ENCODE measurements at regions not wholly inside any gene's neighbourhood (a gene's known extent, or its start where the extent isn't known, plus 50 kb on each side); places are given as distances from the start of the nearest gene placed in this dataset.

DNA sequence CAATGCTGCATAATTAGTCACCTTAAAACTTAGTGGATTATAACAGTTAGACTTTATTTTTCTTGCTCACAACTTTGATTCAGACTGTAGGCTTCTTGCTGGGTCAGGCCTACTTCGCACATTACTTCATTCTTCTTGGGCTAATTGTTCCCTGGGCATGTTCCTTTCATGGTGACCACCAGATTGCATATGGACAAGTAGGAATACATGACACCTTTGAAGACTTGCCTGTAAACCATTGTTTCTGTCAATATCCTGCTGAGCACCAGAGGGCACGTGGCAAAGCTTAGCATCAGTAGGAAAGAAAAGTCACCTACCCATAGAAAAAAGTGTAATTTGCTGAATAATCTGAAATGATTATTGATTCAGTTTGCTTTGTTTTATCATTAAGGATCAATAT is 54.3 kb upstream of the ROBO1 start:
- H3K36me3 ChIP-seq: no peaks in the 10 kb centered on the region
- no peaks in the 10 kb centered on the region for H3K27me3 ChIP-seq
- peaks cover 0 to under 1% (median 0%) of the 10 kb centered on the region in 12 donors for H3K9me3 ChIP-seq
- intact Hi-C loops (cut with DNase I): no loop called here
- no peak overlapping the region for H3K4me3 ChIP-seq
- 61 to 69% (median 65%) methylated on average over 2 of the region's 2 CpGs for WGBS, 4 donors
- H3K27ac ChIP-seq: no peak overlapping the region
- H3K4me1 ChIP-seq: no peaks in the 10 kb centered on the region
- DNase-seq: no peak
- no peak for ATAC-seq
- no peak for TF ChIP-seq POLR2A (IDR thresholded peaks at IDR 0.05)
- TF ChIP-seq CTCF (IDR thresholded peaks at IDR 0.05): no peak

DNA sequence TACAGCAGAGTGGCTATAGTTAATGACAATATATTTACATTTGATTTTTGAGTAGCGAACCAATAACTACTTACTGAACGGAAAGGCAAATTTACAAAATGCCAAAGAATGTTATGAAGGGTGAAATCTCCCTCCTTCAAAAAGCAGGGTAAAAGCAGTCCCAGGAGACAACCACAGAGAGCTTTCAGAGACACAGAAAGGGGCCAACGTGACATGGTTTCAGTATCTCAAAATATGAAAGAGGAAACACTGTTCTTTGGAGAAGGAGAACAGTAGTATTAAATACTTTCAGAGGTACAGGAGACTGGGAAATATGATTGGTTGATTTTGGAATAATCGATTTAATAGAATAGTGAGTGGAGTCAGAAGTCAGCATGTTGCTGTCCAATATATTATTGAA is 52.3 kb upstream of the ROBO1 start:
- H3K27ac ChIP-seq: no peak overlapping the region
- H3K27me3 ChIP-seq: no peaks in the 10 kb centered on the region
- ATAC-seq: no peak
- DNase-seq: no peak
- no peak for TF ChIP-seq POLR2A (IDR thresholded peaks at IDR 0.05)
- no peak for TF ChIP-seq CTCF (IDR thresholded peaks at IDR 0.05)
- H3K4me1 ChIP-seq: no peaks in the 10 kb centered on the region
- intact Hi-C loops (cut with DNase I): no loop called here
- no peak overlapping the region for H3K4me3 ChIP-seq
- H3K9me3 ChIP-seq: peaks cover 0 to 21% (median 4%) of the 10 kb centered on the region in 12 donors
- H3K36me3 ChIP-seq: no peaks in the 10 kb centered on the region
- 57 to 72% (median 61%) methylated on average over 4 of the region's 4 CpGs for WGBS, 4 donors

DNA sequence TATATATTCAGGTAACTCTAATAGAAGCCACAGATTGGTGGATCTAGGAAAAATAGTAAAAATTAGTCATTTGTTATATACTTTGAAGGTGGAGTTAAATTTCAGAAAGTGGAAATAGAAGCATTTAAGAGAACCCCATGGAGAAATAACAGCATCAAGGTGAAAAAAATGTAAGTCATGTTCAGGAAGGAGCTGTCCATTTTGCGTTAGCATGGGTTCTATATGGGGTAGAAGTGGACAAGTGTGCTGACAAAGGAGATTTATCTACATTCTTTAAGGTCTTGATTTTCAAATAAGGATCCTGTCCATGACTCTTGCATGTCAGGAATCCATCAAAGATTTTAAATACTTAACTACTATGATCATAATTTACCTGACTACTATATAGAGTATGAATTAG is 50.2 kb upstream of the ROBO1 start:
- no peak for DNase-seq
- Histone ChIP-seq H3K9me3 (peaks cover 0 to 23% (median 5%) of the 10 kb centered on the region in 12 donors), H3K27ac (no peak overlapping the region), H3K4me1 (no peaks in the 10 kb centered on the region), H3K4me3 (no peak overlapping the region), H3K27me3 (no peaks in the 10 kb centered on the region), H3K36me3 (no peaks in the 10 kb centered on the region)
- WGBS, 4 donors: 77 to 83% (median 78%) methylated on average over 1 of the region's 1 CpG
- no peak for ATAC-seq
- no peak for TF ChIP-seq CTCF (IDR thresholded peaks at IDR 0.05)
- TF ChIP-seq POLR2A (IDR thresholded peaks at IDR 0.05): no peak
- intact Hi-C loops (cut with DNase I): no loop called here

Measured in heart left ventricle (tissue), 16 donors.